ENCODE measurements at regions not wholly inside any gene's neighbourhood (a gene's known extent, or its start where the extent isn't known, plus 50 kb on each side); places are given as distances from the start of the nearest gene placed in this dataset.

DNA sequence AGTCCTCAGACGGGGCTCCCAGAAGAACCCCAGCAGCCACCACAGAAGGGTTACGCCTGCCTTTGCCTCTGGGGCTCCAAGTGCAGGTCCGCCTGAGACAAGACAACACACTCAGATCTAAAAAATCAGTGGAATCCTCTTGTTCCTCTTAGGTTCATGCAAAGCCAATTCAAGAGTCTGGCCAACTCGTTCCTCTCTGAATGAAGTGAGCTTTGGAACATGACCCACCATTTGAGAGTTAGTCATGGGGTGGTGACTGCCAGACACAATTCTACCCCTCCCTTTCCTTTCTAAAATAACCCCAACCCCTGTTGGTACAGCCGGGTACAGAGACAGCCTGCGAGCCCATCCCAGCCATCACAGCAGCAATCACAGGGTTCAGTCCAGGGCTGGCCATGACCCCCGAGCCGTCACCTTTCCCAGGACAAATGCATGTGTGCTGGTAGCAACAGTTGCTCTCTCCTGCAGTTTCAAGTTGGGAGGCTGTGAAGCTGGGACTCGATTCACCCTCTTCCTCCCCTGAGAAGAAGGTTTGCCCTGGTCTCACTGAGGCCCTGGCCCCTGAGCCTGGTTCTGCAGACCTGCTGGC lies 183.1 kb upstream of the SH3BP4 start:
- no peak for DNase-seq (ENCODE audit: low spot score in 2 of 2)
- Histone ChIP-seq H3K4me1 (peaks cover 0 to 5% (median 0%) of the 10 kb centered on the region in 4 donors), H3K27ac (no peak overlapping the region), H3K36me3 (no peaks in the 10 kb centered on the region), H3K27me3 (no peaks in the 10 kb centered on the region), H3K4me3 (no peak overlapping the region), H3K9me3 (no peaks in the 10 kb centered on the region)
- no peak for TF ChIP-seq POLR2A (IDR thresholded peaks at IDR 0.05)
- TF ChIP-seq CTCF (IDR thresholded peaks at IDR 0.05): no peak
- no peak for TF ChIP-seq EP300 (IDR thresholded peaks at IDR 0.05)
- 81 to 90% methylated on average over 9 of the region's 9 CpGs for WGBS, 2 donors

DNA sequence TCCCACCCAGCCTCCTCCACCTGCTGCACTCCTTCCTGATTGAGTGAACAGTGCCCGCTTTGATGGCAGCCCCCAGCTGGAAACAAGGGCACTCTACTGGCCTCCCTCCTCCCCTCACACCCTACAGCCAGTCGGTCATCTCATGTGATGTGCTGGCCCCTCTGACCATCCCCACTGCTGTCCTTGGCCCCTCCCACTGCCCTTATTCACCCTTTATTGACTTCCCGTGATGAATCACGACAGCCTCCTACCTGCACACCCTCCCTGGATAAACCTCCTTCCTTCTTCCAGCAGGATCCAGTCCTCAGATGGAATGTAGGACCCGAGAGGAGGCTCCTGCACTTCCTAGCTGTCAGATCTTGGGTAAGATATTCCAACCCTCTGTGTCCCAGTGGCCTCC lies 186.5 kb upstream of the SH3BP4 start:
- TF ChIP-seq POLR2A (IDR thresholded peaks at IDR 0.05): no peak
- H3K36me3 ChIP-seq: no peaks in the 10 kb centered on the region
- peaks cover 0 to 5% (median 0%) of the 10 kb centered on the region in 4 donors for H3K4me1 ChIP-seq
- peaks cover 0 to 12% (median 2%) of the 10 kb centered on the region in 4 donors for H3K9me3 ChIP-seq
- no peak overlapping the region for H3K4me3 ChIP-seq
- WGBS, 2 donors: 64 to 74% methylated on average over 5 of the region's 5 CpGs
- no peak for DNase-seq (ENCODE audit: low spot score in 2 of 2)
- no peak overlapping the region for H3K27ac ChIP-seq
- no peaks in the 10 kb centered on the region for H3K27me3 ChIP-seq

GRCh38 chr2:234764372-234764771 lies 187.4 kb upstream of the SH3BP4 start:
- no peaks in the 10 kb centered on the region for H3K36me3 ChIP-seq
- no peak overlapping the region for H3K27ac ChIP-seq
- peaks cover 0 to 16% (median 2%) of the 10 kb centered on the region in 4 donors for H3K9me3 ChIP-seq
- H3K27me3 ChIP-seq: no peaks in the 10 kb centered on the region
- H3K4me3 ChIP-seq: no peak overlapping the region
- 89 to 93% methylated on average over 3 of the region's 3 CpGs for WGBS, 2 donors
- no peak for DNase-seq (ENCODE audit: low spot score in 2 of 2)
- TF ChIP-seq POLR2A (IDR thresholded peaks at IDR 0.05) (no peak), CTCF (IDR thresholded peaks at IDR 0.05) (no peak), EP300 (IDR thresholded peaks at IDR 0.05) (no peak)
- H3K4me1 ChIP-seq: no peaks in the 10 kb centered on the region

- 47 to 62% methylated on average over 13 of the region's 13 CpGs for WGBS, 2 donors
- H3K27ac ChIP-seq: no peak overlapping the region
- no peak overlapping the region for H3K4me3 ChIP-seq
- TF ChIP-seq POLR2A (IDR thresholded peaks at IDR 0.05) (no peak), EP300 (IDR thresholded peaks at IDR 0.05) (no peak), CTCF (IDR thresholded peaks at IDR 0.05) (no peak)
- H3K9me3 ChIP-seq: peaks cover 0 to 16% (median 2%) of the 10 kb centered on the region in 4 donors
- no peaks in the 10 kb centered on the region for H3K36me3 ChIP-seq
- no peaks in the 10 kb centered on the region for H3K4me1 ChIP-seq
- no peaks in the 10 kb centered on the region for H3K27me3 ChIP-seq
- no peak for DNase-seq (ENCODE audit: low spot score in 2 of 2)
These were observed 188.6 kb upstream of the SH3BP4 start for GRCh38 chr2:234763002-234763873.

- H3K36me3 ChIP-seq: no peaks in the 10 kb centered on the region
- 58 to 68% methylated on average over 4 of the region's 4 CpGs for WGBS, 2 donors
- TF ChIP-seq CTCF (IDR thresholded peaks at IDR 0.05): no peak
- TF ChIP-seq POLR2A (IDR thresholded peaks at IDR 0.05): no peak
- TF ChIP-seq EP300 (IDR thresholded peaks at IDR 0.05): no peak
These were observed 189.9 kb upstream of the SH3BP4 start for GRCh38 chr2:234761910-234762309.

More at GRCh38 chr2:234761910-234762309, 189.9 kb upstream of the SH3BP4 start:
- H3K27me3 ChIP-seq: no peaks in the 10 kb centered on the region
- H3K27ac ChIP-seq: no peak overlapping the region
- H3K4me1 ChIP-seq: no peaks in the 10 kb centered on the region
- H3K9me3 ChIP-seq: peaks cover 0 to 16% (median 2%) of the 10 kb centered on the region in 4 donors
- H3K4me3 ChIP-seq: no peak overlapping the region
- DNase-seq (ENCODE audit: low spot score in 2 of 2): no peak

All from tibial nerve (tissue), 4 donors.